ENCODE measurements at regions not wholly inside any gene's neighbourhood (a gene's known extent, or its start where the extent isn't known, plus 50 kb on each side); places are given as distances from the start of the nearest gene placed in this dataset.

DNA sequence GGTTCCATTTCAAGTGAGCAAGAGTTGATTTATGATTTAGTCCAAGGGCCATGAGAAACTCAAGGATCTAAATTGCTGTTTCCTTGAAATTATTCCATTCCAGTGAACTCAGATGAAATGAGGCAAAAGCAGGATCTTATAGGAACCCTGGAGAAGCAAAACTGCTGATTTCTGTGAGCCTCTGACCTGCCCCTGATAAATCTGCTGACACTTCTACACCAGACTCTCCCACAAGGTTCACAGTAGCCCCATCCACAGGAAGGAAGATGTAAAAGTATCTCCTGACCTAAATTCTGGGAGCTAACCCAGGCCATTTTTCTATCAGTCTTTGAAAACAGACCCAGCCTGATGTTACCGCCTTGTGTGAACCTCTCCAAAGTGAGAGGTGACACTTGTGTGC is 987.6 kb upstream of the AUTS2 start:
- Histone ChIP-seq H2BK5ac (ENCODE audit: low read depth, low read length) (no peak overlapping the region), H4K20me1 (replicated peaks in 1 of 2; ENCODE audit: control insufficient read depth in 1 of 2, insufficient read depth in 2 of 2, low read length in 2 of 2) (no peaks in the 10 kb centered on the region), H2AK5ac (ENCODE audit: low read depth, low read length) (no peak overlapping the region), H3K4me2 (ENCODE audit: insufficient read depth in 1 of 2, low read depth in 2 of 2, low read length in 2 of 2) (no peak overlapping the region), H3K79me2 (ENCODE audit: control insufficient read depth in 1 of 2, insufficient read depth in 2 of 2, low read length in 2 of 2) (no peaks in the 10 kb centered on the region), H3K4ac (replicated peaks; ENCODE audit: insufficient read length, low read depth, low read length) (no peak overlapping the region), H3K18ac (ENCODE audit: extremely low read depth, low read length) (no peak overlapping the region), H3K9ac (replicated peaks in 1 of 4; ENCODE audit: extremely low read depth in 1 of 4, low read depth in 3 of 4, low read length in 3 of 4) (no peak overlapping the region), H3K36me3 (ENCODE audit: control insufficient read depth in 2 of 4, insufficient read depth in 4 of 4, low read length in 3 of 4) (no peaks in the 10 kb centered on the region; a peak in 2 of 8 replicates), H3K79me1 (ENCODE audit: low read depth, low read length) (no peaks in the 10 kb centered on the region), H3K9me3 (ENCODE audit: insufficient read depth in 2 of 2, low read depth in 1 of 2, low read length in 1 of 2) (peaks cover 4 to 12% of the 10 kb centered on the region in 2 experiments; a peak in 3 of 4 replicates), H3K14ac (ENCODE audit: insufficient read length) (no peak overlapping the region), H2BK12ac (ENCODE audit: low read depth, low read length) (no peak overlapping the region), H4K91ac (replicated peaks; ENCODE audit: insufficient read length, low read length) (no peak overlapping the region), H3K27ac (ENCODE audit: low read depth, low read length) (no peak overlapping the region), H2BK120ac (replicated peaks; ENCODE audit: low read depth, low read length) (no peak overlapping the region), H3K23ac (ENCODE audit: insufficient read length) (no peak overlapping the region), H3K4me1 (replicated peaks in 1 of 4; ENCODE audit: control insufficient read depth in 3 of 4, insufficient read depth in 4 of 4, low read length in 3 of 4) (peaks cover 0 to 3% (median 0%) of the 10 kb centered on the region in 4 experiments; a peak in 1 of 7 replicates), H2AFZ (ENCODE audit: low read length) (no peak overlapping the region), H3K4me3 (ENCODE audit: extremely low read depth in 1 of 4, insufficient read depth in 2 of 4, low read depth in 3 of 4, low read length in 4 of 4) (no peak overlapping the region), H3K56ac (replicated peaks; ENCODE audit: insufficient read length, low read depth, low read length) (no peak overlapping the region), H2BK15ac (ENCODE audit: low read length) (no peak overlapping the region), H4K8ac (ENCODE audit: extremely low read depth, insufficient read depth, low read length) (no peak overlapping the region), H3K27me3 (replicated peaks in 1 of 4; ENCODE audit: control insufficient read depth in 3 of 4, extremely low read depth in 1 of 4, insufficient read depth in 3 of 4, low read length in 3 of 4) (no peaks in the 10 kb centered on the region), H2BK20ac (ENCODE audit: low read length) (no peak overlapping the region), H3K23me2 (ENCODE audit: low read depth, low read length) (no peaks in the 10 kb centered on the region), H4K5ac (ENCODE audit: insufficient read length, low read depth, low read length) (no peak overlapping the region)
- FAIRE-seq (no peak), DNase-seq (ENCODE audit: low read depth in 1 of 2, low spot score in 2 of 2) (no peak)
- TF ChIP-seq GABPA (IDR thresholded peaks at IDR 0.05; ENCODE audit: borderline replicate concordance, insufficient read depth, low read length) (no peak), POLR2A (IDR thresholded peaks at IDR 0.05; ENCODE audit: control extremely low read depth in 1 of 2, low read depth in 2 of 2, low read length in 2 of 2) (no peak), CEBPB (IDR thresholded peaks at IDR 0.05; ENCODE audit: low read depth, low read length) (no peak), SP1 (IDR thresholded peaks at IDR 0.05; ENCODE audit: low read depth, low read length) (no peak), BRCA1 (IDR thresholded peaks at IDR 0.05; ENCODE audit: low read depth, low read length) (no peak), BACH1 (IDR thresholded peaks at IDR 0.05; ENCODE audit: low read length) (no peak), SIRT6 (IDR thresholded peaks at IDR 0.05; ENCODE audit: low read length) (no peak), TAF7 (optimal IDR thresholded peaks at IDR 0.05; ENCODE audit: borderline replicate concordance, low read depth, low read length) (no peak), FOSL1 (IDR thresholded peaks at IDR 0.05; ENCODE audit: insufficient read depth, low read depth, low read length) (no peak), SP2 (IDR thresholded peaks at IDR 0.05; ENCODE audit: low read length) (no peak)
- TF ChIP-seq, protein P1, sequence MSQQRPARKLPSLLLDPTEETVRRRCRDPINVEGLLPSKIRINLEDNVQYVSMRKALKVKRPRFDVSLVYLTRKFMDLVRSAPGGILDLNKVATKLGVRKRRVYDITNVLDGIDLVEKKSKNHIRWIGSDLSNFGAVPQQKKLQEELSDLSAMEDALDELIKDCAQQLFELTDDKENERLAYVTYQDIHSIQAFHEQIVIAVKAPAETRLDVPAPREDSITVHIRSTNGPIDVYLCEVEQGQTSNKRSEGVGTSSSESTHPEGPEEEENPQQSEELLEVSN (IDR thresholded peaks at IDR 0.05): no peak
- TF ChIP-seq, protein P2, sequence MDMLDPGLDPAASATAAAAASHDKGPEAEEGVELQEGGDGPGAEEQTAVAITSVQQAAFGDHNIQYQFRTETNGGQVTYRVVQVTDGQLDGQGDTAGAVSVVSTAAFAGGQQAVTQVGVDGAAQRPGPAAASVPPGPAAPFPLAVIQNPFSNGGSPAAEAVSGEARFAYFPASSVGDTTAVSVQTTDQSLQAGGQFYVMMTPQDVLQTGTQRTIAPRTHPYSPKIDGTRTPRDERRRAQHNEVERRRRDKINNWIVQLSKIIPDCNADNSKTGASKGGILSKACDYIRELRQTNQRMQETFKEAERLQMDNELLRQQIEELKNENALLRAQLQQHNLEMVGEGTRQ (IDR thresholded peaks at IDR 0.05; ENCODE audit: low read length): no peak
- ChIA-PET CTCF (ENCODE audit: partially characterized antibody) (no interaction called here), POLR2A (ENCODE audit: partially characterized antibody) (no interaction called here)
- WGBS, 2 experiments (ENCODE audit: extremely low coverage in 1 of 2, insufficient coverage in 1 of 2, insufficient read length in 1 of 2, insufficient replicate concordance in 2 of 2, low coverage in 1 of 2, low lambda C conversion rate in 2 of 2, missing lambda C conversion rate in 1 of 2): 92% methylated on average over 1 of the region's 1 CpG; no CpG with 5 or more reads in 1 of the 2 experiments

Data from H1 (cell line).